Tibial nerve (tissue), 3 donors: ENCODE measurements at regions not wholly inside any gene's neighbourhood (a gene's known extent, or its start where the extent isn't known, plus 50 kb on each side); places are given as distances from the start of the nearest gene placed in this dataset.

Experiments
- CTCF ChIP-seq, 5 experiments: fragments of 200-600 bp in 3 of 5; fragments of 450-650 bp in 2 of 5; sonication (generic) in 3 of 5; IDR thresholded peaks; one replicate each; pipeline ENCODE4 v1.5.1; 2016 to 2019; ENCODE audit warnings: antibody characterized with exemption in 5 of 5, mild to moderate bottlenecking in 3 of 5, moderate library complexity in 2 of 5
- POLR2A ChIP-seq, 2 donors: fragments of 450-650 bp; IDR thresholded peaks; one replicate each; pipeline ENCODE4 v1.6.1; 2017; ENCODE audit warnings: antibody characterized with exemption in 2 of 2, mild to moderate bottlenecking in 2 of 2, moderate library complexity in 2 of 2

- TF ChIP-seq CTCF (IDR thresholded peaks at IDR 0.05) (no peak), POLR2A (IDR thresholded peaks at IDR 0.05) (no peak)
Observed at GRCh38 chr12:131618303-131618658, 92.6 kb upstream of the SFSWAP start.
